ENCODE measurements at regions not wholly inside any gene's neighbourhood (a gene's known extent, or its start where the extent isn't known, plus 50 kb on each side); places are given as distances from the start of the nearest gene placed in this dataset.

DNA sequence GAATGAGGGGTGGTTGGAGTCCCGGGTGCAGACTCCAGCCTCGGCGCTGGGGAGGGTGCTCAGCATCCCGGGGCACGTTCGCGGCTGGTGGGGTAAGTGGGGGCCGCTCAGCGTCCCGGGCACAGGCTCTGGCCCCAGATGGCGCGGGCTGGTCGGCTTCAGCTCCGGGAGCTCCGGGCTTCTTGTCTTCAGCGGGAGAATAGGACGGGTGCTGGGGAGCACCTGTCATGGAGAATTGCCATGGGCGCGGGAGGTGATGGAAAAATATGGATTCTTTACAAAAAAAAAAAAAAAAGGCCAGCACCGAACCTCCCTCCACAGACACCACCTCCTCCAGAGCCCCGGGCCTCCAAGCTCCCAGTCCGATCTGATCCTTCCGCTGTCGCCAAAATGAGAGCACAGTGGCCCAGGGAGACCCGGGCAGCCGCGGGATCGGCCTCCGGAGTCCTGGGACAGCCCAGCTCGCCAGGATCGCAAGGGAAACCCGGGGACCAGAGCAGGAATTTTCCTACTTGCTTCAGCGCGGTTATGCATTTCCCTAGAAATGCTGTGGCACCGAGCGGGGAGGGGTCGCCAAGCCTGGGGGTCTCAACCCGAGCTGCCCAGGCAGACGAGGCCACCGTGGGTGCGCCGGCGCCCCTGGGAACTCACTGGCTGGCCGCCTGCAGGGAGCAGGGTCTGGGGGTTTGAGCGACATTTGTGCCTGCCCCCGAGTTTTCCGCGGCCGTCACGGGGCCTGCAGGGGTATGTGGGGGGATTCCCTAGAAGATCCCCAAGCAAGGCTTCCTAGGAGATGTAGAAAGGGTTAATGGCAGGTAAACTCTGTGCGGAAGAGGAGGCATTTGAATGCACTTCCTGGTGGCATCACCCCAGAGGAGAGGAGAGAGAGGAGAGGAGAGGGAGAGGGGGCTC, 1336.9 kb downstream of the BRD1 start:
- intact Hi-C loops (cut with DNase I): loop anchor here in 3 of 4 donors (5.0 to 10.0 kb wide), 3 partner anchors 1636 to 1696 kb away; no protein-coding TSS in a partner anchor
- H3K27ac ChIP-seq: no peak overlapping the region
- H3K27me3 ChIP-seq: no peaks in the 10 kb centered on the region
- no peaks in the 10 kb centered on the region for H3K36me3 ChIP-seq
- peaks cover 5% of the 10 kb centered on the region for H3K4me1 ChIP-seq (ENCODE audit: insufficient read depth)
- DNase-seq: no peak
- no peaks in the 10 kb centered on the region for H3K9me3 ChIP-seq
- H3K4me3 ChIP-seq: peak overlapping the region; percentile 34
- whole genome bisulfite sequencing, 3 donors: 6 to 10% (median 7%) methylated on average over 46 to 51 of the region's 51 CpGs
- TF ChIP-seq, protein P1, sequence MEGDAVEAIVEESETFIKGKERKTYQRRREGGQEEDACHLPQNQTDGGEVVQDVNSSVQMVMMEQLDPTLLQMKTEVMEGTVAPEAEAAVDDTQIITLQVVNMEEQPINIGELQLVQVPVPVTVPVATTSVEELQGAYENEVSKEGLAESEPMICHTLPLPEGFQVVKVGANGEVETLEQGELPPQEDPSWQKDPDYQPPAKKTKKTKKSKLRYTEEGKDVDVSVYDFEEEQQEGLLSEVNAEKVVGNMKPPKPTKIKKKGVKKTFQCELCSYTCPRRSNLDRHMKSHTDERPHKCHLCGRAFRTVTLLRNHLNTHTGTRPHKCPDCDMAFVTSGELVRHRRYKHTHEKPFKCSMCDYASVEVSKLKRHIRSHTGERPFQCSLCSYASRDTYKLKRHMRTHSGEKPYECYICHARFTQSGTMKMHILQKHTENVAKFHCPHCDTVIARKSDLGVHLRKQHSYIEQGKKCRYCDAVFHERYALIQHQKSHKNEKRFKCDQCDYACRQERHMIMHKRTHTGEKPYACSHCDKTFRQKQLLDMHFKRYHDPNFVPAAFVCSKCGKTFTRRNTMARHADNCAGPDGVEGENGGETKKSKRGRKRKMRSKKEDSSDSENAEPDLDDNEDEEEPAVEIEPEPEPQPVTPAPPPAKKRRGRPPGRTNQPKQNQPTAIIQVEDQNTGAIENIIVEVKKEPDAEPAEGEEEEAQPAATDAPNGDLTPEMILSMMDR (IDR thresholded peaks at IDR 0.05): no peak
- TF ChIP-seq EP300 (IDR thresholded peaks at IDR 0.05) (no peak), POLR2A (IDR thresholded peaks at IDR 0.05) (no peak)

DNA sequence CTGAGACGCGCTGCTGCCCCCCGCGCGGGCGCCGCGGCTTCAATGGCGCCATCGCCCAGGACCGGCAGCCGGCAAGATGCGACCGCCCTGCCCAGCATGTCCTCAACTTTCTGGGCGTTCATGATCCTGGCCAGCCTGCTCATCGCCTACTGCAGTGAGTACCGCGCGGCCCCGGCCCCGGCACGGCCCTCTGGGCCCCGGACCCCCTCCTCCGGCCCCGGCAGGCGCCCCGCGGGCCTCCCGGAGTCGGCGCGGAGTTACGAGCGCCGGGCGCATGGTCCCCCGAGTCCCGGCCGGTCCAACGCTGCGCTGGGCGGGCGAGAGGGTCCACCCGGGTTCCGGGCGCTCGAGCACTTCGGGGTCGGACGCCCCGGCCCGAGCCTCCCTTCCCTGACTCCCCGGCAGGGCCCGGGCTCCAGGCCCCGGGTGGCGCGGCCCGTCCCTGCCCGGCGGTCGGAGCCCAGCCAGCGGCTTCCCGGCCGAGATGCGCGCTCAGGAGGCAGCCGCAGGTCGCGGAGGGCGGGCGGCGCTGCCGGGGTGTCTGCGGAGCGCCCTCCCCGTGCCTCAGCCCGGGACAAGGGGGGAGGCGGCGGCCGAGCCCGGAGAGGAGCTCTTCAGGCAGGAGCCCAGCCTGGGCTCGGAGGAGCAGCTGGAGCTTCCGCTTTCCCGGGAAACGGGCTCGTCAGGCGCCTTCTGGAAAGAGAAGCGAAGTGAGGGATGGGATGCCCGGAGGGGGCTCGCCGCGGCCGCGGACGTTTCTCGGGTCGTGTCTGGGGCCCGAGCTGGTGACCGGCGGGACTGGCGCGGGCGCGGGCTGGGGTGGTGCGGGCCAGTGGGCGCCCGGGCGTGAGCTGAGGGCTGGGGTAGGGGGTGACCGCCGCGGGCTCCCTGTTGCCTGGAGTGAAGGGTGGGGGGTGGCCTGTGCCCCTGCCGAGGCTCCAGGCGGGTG, 1337.8 kb downstream of the BRD1 start:
- H3K9me3 ChIP-seq: no peaks in the 10 kb centered on the region
- H3K27ac ChIP-seq: peak overlapping the region in 1 of 2 donors; percentile 38
- H3K36me3 ChIP-seq: no peaks in the 10 kb centered on the region
- 1% methylated on average over 28 to 113 of the region's 113 CpGs for WGBS, 3 donors
- H3K27me3 ChIP-seq: no peaks in the 10 kb centered on the region
- peak in 2 of 5 donors; percentile 58 to 62 for DNase-seq
- intact Hi-C loops (cut with DNase I): loop anchor here in 3 of 4 donors (5.0 to 10.0 kb wide), 3 partner anchors 1635 to 1695 kb away; no protein-coding TSS in a partner anchor
- TF ChIP-seq EP300 (IDR thresholded peaks at IDR 0.05) (no peak), POLR2A (IDR thresholded peaks at IDR 0.05) (no peak)
- TF ChIP-seq, protein P1 (IDR thresholded peaks at IDR 0.05): no peak
- peak overlapping the region; percentile 34 for H3K4me3 ChIP-seq
- H3K4me1 ChIP-seq (ENCODE audit: insufficient read depth): peaks cover 5% of the 10 kb centered on the region

DNA sequence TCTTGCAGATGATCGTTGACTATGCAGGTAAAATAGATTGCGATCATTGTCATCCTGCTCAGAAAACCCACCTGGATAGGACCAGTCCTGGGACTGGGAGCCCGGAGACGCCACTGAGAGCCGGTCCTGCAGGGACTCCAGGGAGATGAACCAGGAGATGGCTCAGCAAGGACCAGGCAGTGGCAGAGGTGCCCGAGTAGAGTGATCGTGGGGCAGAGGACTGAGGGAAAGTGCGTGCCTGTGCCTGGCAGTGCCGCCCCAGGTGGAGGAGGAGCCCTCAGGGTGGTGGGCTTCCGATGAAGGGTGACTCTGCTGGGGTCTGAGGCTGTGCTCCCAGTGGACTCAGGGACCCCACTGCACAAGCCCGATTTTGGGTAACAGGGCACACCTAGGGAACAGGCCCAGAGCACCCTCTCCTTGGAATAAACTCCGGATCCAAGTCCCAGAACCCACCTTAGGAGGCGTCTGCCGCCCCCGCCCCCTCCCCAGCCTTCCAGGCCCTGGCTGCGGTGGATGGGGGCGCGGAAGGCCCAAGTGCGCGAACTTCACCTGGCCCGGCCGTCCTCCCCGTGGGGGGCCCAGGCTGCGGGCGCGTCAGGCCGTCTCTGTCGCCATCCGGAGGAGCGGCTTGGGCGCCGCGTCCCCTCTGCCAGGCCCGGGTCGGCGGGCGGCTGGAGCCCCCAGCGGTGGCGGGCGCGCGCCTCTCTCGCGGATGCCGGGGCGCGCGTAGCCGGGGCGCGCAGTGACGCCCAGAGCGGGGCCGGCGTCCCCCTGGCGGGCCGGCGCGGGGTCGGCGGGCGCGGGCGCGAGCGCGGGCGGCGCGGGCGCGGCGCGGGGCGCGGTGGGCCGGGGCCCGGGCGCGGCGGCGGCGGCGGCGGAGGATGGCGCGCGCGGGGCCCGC, 1338.8 kb downstream of the BRD1 start:
- Histone ChIP-seq H3K4me1 (ENCODE audit: insufficient read depth) (peaks cover 5% of the 10 kb centered on the region), H3K36me3 (no peaks in the 10 kb centered on the region), H3K27me3 (no peaks in the 10 kb centered on the region), H3K4me3 (no peak overlapping the region), H3K27ac (no peak overlapping the region), H3K9me3 (no peaks in the 10 kb centered on the region)
- TF ChIP-seq POLR2A (IDR thresholded peaks at IDR 0.05) (no peak), EP300 (IDR thresholded peaks at IDR 0.05) (no peak)
- TF ChIP-seq, protein P1 (IDR thresholded peaks at IDR 0.05): no peak
- WGBS, 3 donors: 10 to 49% (median 48%) methylated on average over 15 to 89 of the region's 90 CpGs
- intact Hi-C loops (cut with DNase I): no loop called here
- peak in 2 of 5 donors; percentile 54 to 55 for DNase-seq
